Retinal pigment epithelial cell (primary cell): ENCODE measurements at regions not wholly inside any gene's neighbourhood (a gene's known extent, or its start where the extent isn't known, plus 50 kb on each side); places are given as distances from the start of the nearest gene placed in this dataset.

Source experiments
- DNase-seq: peaks from one replicate; pipeline ENCODE4 v3.0.0-alpha.2; 2010; ENCODE audit warnings: low read depth
- H3K4me3 ChIP-seq: 2 replicates; pipeline ENCODE4 v1.5.1; 2011; ENCODE audit warnings: mild to moderate bottlenecking, low read length, control low read depth, moderate library complexity
- CTCF ChIP-seq: conservative IDR thresholded peaks from 2 replicates; pipeline ENCODE4 v1.5.1; 2011; ENCODE audit warnings: low read depth, low read length, control low read depth, inconsistent platforms

GRCh38 chr2:235115521-235115920 is 163.7 kb downstream of the SH3BP4 start:
- H3K4me3 ChIP-seq: no peak overlapping the region
- no peak for TF ChIP-seq CTCF
- DNase-seq: no peak

- DNase-seq: no peak
- TF ChIP-seq CTCF: peak; percentile 53
- no peak overlapping the region for H3K4me3 ChIP-seq
These were observed 165.2 kb downstream of the SH3BP4 start for GRCh38 chr2:235116885-235117492.

DNA sequence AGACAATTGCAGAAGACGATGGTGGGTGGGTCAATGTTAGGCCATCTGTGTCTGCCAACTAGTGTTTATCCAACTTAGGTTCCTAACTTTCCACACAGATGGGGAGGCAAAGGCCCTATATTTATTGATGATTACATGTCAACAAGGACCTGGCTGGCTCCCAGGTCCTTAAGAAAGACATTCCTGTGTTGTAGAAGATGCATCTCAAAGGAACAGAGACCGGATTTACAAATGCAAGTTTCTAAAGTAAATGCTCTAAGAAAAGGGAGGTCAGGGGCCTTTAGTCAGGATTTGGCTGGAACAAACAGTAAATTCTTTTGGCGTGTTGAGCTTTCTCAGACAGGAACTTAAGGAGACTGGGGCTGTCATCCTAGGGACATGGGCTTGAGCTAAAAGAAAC is 175.0 kb downstream of the SH3BP4 start:
- no peak for DNase-seq
- TF ChIP-seq CTCF: no peak
- H3K4me3 ChIP-seq: no peak overlapping the region

GRCh38 chr2:235127931-235128330 is 176.1 kb downstream of the SH3BP4 start:
- no peak for DNase-seq
- no peak for TF ChIP-seq CTCF
- no peak overlapping the region for H3K4me3 ChIP-seq

GRCh38 chr2:235129850-235130249 is 178.0 kb downstream of the SH3BP4 start:
- TF ChIP-seq CTCF: no peak
- no peak overlapping the region for H3K4me3 ChIP-seq
- DNase-seq: no peak

GRCh38 chr2:235131334-235132305 is 179.8 kb downstream of the SH3BP4 start:
- no peak for DNase-seq
- no peak overlapping the region for H3K4me3 ChIP-seq
- TF ChIP-seq CTCF: no peak
